A549 (cell line): ENCODE measurements at regions not wholly inside any gene's neighbourhood (a gene's known extent, or its start where the extent isn't known, plus 50 kb on each side); places are given as distances from the start of the nearest gene placed in this dataset.

Source experiments
- ATAC-seq, 2 experiments: fragments of 200-7000 bp in 1 of 2; fragments of >200 bp in 1 of 2; cut with Nextera tagmentation in 1 of 2; cut with Tn5 transposase in 1 of 2; 3 replicates each; pipeline versions ENCODE4 v1.8.0 to v1.9.1; 2018 to 2020; ENCODE audit warnings: mild to moderate bottlenecking in 1 of 2, moderate library complexity in 1 of 2
- CTCF ChIA-PET: fragments of 300-600 bp; sonication (Branson Sonifier 250); formaldehyde crosslinking; extraction: SDS; loops from one replicate; lab custom pipeline; 2021; ENCODE audit warnings: antibody characterized with exemption, inconsistent platforms; lab: Yijun Ruan, JAX
- POLR2A ChIA-PET: fragments of 350-600 bp; formaldehyde crosslinking; extraction: SDS; loops from one replicate; lab custom pipeline; 2021; ENCODE audit warnings: antibody characterized with exemption, inconsistent platforms; lab: Yijun Ruan, JAX
- DNase-seq, 2 experiments: peaks; one replicate each; pipeline versions ENCODE4 v3.0.0 to v3.0.0-alpha.2; 2011 to 2016; ENCODE audit warnings: low read depth in 1 of 2, low spot score in 1 of 2
- FAIRE-seq: peaks from 2 replicates; lab custom pipeline; 2011; peaks lifted over from hg19 to GRCh38; lab: Jason Lieb, UNC
- H3K27ac ChIP-seq, 2 experiments: fragments of >200 bp; sonication (Bioruptor Twin); formaldehyde crosslinking; 3 replicates each; pipeline ENCODE4 v1.5.1; 2016 to 2017
- H3K4me1 ChIP-seq: fragments of >200 bp; sonication (Bioruptor Twin); formaldehyde crosslinking; 3 replicates; pipeline ENCODE4 v1.6.1; 2016
- H3K4me2 ChIP-seq: fragments of >200 bp; sonication (Bioruptor Twin); formaldehyde crosslinking; 3 replicates; pipeline ENCODE4 v1.6.1; 2016
- H3K4me3 ChIP-seq: fragments of >200 bp; sonication (Bioruptor Twin); formaldehyde crosslinking; 3 replicates; pipeline ENCODE4 v1.5.1; 2016
- H3K9me3 ChIP-seq: fragments of >200 bp; sonication (Bioruptor Twin); formaldehyde crosslinking; 3 replicates; pipeline ENCODE4 v1.6.1; 2016
- BCL3 ChIP-seq: fragments of >200 bp; sonication (Bioruptor Twin); formaldehyde crosslinking; IDR thresholded peaks from 3 replicates; pipeline ENCODE4 v1.6.1; 2016
- BHLHE40 ChIP-seq: IDR thresholded peaks from 2 replicates; pipeline ENCODE4 v1.6.1; 2012; ENCODE audit warnings: low read depth, low read length, inconsistent platforms
- E2F6 ChIP-seq: IDR thresholded peaks from 2 replicates; pipeline ENCODE4 v1.6.1; 2012; ENCODE audit warnings: low read depth, borderline replicate concordance
- FOSB ChIP-seq: fragments of 250-450 bp; sonication (Bioruptor Pico); IDR thresholded peaks from 2 replicates; pipeline ENCODE4 v1.5.0; 2020; ENCODE audit warnings: mild to moderate bottlenecking, moderate library complexity
- GATA3 ChIP-seq: IDR thresholded peaks from 2 replicates; pipeline ENCODE4 v1.6.1; 2012; ENCODE audit warnings: borderline replicate concordance
- HES2 ChIP-seq: fragments of >200 bp; sonication (Bioruptor Twin); formaldehyde crosslinking; IDR thresholded peaks from 2 replicates; pipeline ENCODE4 v1.6.1; 2016
- HMGXB4 ChIP-seq: fragments of 250-450 bp; sonication (Bioruptor Pico); IDR thresholded peaks from 2 replicates; pipeline ENCODE4 v1.5.0; 2021; ENCODE audit warnings: mild to moderate bottlenecking, moderate library complexity, borderline replicate concordance
- HOXA7 ChIP-seq: fragments of 250-450 bp; sonication (Bioruptor Pico); IDR thresholded peaks from 2 replicates; pipeline ENCODE4 v1.5.0; 2020; ENCODE audit warnings: mild to moderate bottlenecking, moderate library complexity
- HOXB5 ChIP-seq: fragments of 250-450 bp; sonication (Bioruptor Pico); IDR thresholded peaks from 2 replicates; pipeline ENCODE4 v1.5.0; 2020; ENCODE audit warnings: mild to moderate bottlenecking, moderate library complexity
- JUN ChIP-seq, 2 experiments: fragments of >200 bp; sonication (Bioruptor Twin); formaldehyde crosslinking; IDR thresholded peaks; 2 replicates in 1 of 2; 3 replicates in 1 of 2; pipeline ENCODE4 v1.6.1; 2016 to 2017
- KDM1A ChIP-seq: fragments of 200-600 bp; sonication (generic); IDR thresholded peaks from 2 replicates; pipeline ENCODE4 v1.6.1; 2016; ENCODE audit warnings: low read depth, mild to moderate bottlenecking
- MYC ChIP-seq: IDR thresholded peaks from 2 replicates; pipeline ENCODE4 v1.6.1; 2012; ENCODE audit warnings: mild to moderate bottlenecking, inconsistent platforms, low read length, improper control_type of control experiment, borderline replicate concordance
- NFE2L2 ChIP-seq: fragments of 150-350 bp; conservative IDR thresholded peaks from 2 replicates; pipeline ENCODE4 v1.6.1; 2014; ENCODE audit warnings: low read length
- POLR2AphosphoS2 ChIP-seq: conservative IDR thresholded peaks from 2 replicates; pipeline ENCODE4 v1.6.1; 2012; ENCODE audit warnings: low read length, improper control_type of control experiment, inconsistent platforms
- RAD21 ChIP-seq, 2 experiments: fragments of >200 bp in 1 of 2; sonication (Bioruptor Twin) in 1 of 2; formaldehyde crosslinking in 1 of 2; IDR thresholded peaks in 1 of 2; conservative IDR thresholded peaks in 1 of 2; 2 replicates in 1 of 2; 3 replicates in 1 of 2; pipeline ENCODE4 v1.6.1; 2012 to 2018; ENCODE audit warnings: inconsistent platforms in 1 of 2
- RARB ChIP-seq: fragments of 250-450 bp; sonication (Bioruptor Pico); IDR thresholded peaks from 2 replicates; pipeline ENCODE4 v1.8.0; 2021; ENCODE audit warnings: mild to moderate bottlenecking, moderate library complexity
- REST ChIP-seq: fragments of 200-600 bp; sonication (generic); IDR thresholded peaks from 2 replicates; pipeline ENCODE4 v1.6.1; 2016; ENCODE audit warnings: antibody characterized with exemption, mild to moderate bottlenecking, moderate library complexity
- RNF2 ChIP-seq: fragments of 200-600 bp; sonication (generic); IDR thresholded peaks from 2 replicates; pipeline ENCODE4 v1.6.1; 2016; ENCODE audit warnings: low read depth, mild to moderate bottlenecking, antibody characterized with exemption, moderate library complexity, borderline replicate concordance
- TFCP2L1 ChIP-seq: fragments of 250-450 bp; sonication (Bioruptor Pico); IDR thresholded peaks from 2 replicates; pipeline ENCODE4 v1.5.0; 2021; ENCODE audit warnings: mild to moderate bottlenecking
- TP53 ChIP-seq: fragments of 250-450 bp; sonication (Bioruptor Pico); IDR thresholded peaks from 2 replicates; pipeline ENCODE4 v1.5.0; 2021; ENCODE audit warnings: mild to moderate bottlenecking, moderate library complexity
- ZC3H11A ChIP-seq: fragments of 450-650 bp; IDR thresholded peaks from 2 replicates; pipeline ENCODE4 v1.6.1; 2014; ENCODE audit warnings: antibody characterized with exemption, mild to moderate bottlenecking
- ZSCAN20 ChIP-seq: fragments of 250-450 bp; sonication (Bioruptor Pico); IDR thresholded peaks from 2 replicates; pipeline ENCODE4 v1.8.0; 2022; ENCODE audit warnings: mild to moderate bottlenecking, moderate library complexity
- WGBS: methylation state at CpG from one replicate; pipeline ENCODE4 v1.1.6; 2017; ENCODE audit errors: missing lambda C conversion rate; 5-methylcytosine and 5-hydroxymethylcytosine counted together

- TF ChIP-seq REST (no peak), HOXA7 (CRISPR knock-in tag) (no peak), MYC (no peak), E2F6 (no peak), RARB (CRISPR knock-in tag) (no peak), TP53 (CRISPR knock-in tag) (no peak)
Observed at GRCh38 chr11:90844041-90844440, 621.2 kb upstream of the CHORDC1 start (continued).

- DNase-seq (no peak), ATAC-seq (no peak), FAIRE-seq (no peak)
- ChIA-PET POLR2A (no interaction called here), CTCF (interaction anchor here (0.6 kb wide), 1 partner anchor 15 kb away, joined by 3 read pairs; no protein-coding TSS in a partner anchor)
- peaks cover 7% of the 10 kb centered on the region; the same call in 1 of the 3 replicates for H3K4me1 ChIP-seq
- H3K4me3 ChIP-seq, result no peak overlapping the region
- no peak overlapping the region for H3K4me2 ChIP-seq
- no peak overlapping the region for H3K27ac ChIP-seq
- no peaks in the 10 kb centered on the region for H3K9me3 ChIP-seq
- TF ChIP-seq MYC, result no peak
- no peak for TF ChIP-seq FOSB (CRISPR knock-in tag)
- TF ChIP-seq, all 56 proteins: peak for 0
Observed at GRCh38 chr11:90842681-90843080, 619.8 kb upstream of the CHORDC1 start.

- Histone ChIP-seq H3K4me1 (peaks cover 4% of the 10 kb centered on the region; the same call in 1 of the 3 replicates), H3K9me3 (no peaks in the 10 kb centered on the region), H3K4me3 (no peak overlapping the region), H3K4me2 (no peak overlapping the region), H3K27ac (no peak overlapping the region)
- ChIA-PET POLR2A (no interaction called here), CTCF (no interaction called here)
- no peak for TF ChIP-seq JUN (IDR thresholded peaks at IDR 0.05)
- TF ChIP-seq KDM1A, result no peak
- TF ChIP-seq BHLHE40, result no peak
- no peak for TF ChIP-seq HMGXB4 (CRISPR knock-in tag)
- no peak for TF ChIP-seq HES2
- no peak for TF ChIP-seq TFCP2L1 (CRISPR knock-in tag)
- TF ChIP-seq HOXA7 (CRISPR knock-in tag), result no peak
- no peak for TF ChIP-seq NFE2L2
- no peak for TF ChIP-seq GATA3
- TF ChIP-seq RAD21 (conservative IDR thresholded peaks at IDR 0.05 in 1 of 2, IDR thresholded peaks at IDR 0.05 in 1 of 2), result no peak
- TF ChIP-seq HOXB5 (CRISPR knock-in tag), result no peak
- no peak for TF ChIP-seq ZSCAN20
- TF ChIP-seq MYC, result no peak
- no peak for TF ChIP-seq BCL3
- TF ChIP-seq POLR2AphosphoS2, result no peak
- no peak for TF ChIP-seq RARB (CRISPR knock-in tag)
- TF ChIP-seq ZC3H11A, result no peak
- no peak for TF ChIP-seq RNF2
- TF ChIP-seq REST, result no peak
- DNase-seq, result no peak
- ATAC-seq, result no peak
- 48% methylated on average over 2 of the region's 2 CpGs for WGBS
- FAIRE-seq, result no peak
Observed at GRCh38 chr11:90840071-90840470, 617.2 kb upstream of the CHORDC1 start.
